Neural progenitor cell (in vitro differentiated cells): ENCODE measurements at regions not wholly inside any gene's neighbourhood (a gene's known extent, or its start where the extent isn't known, plus 50 kb on each side); places are given as distances from the start of the nearest gene placed in this dataset.

Experiments used
- CTCF ChIP-seq: fragments of 200-600 bp; sonication (generic); IDR thresholded peaks from 2 replicates; pipeline ENCODE4 v1.5.1; 2017; ENCODE audit warnings: antibody characterized with exemption, mild to moderate bottlenecking
- EZH2phosphoT487 ChIP-seq: fragments of 200-600 bp; sonication (generic); IDR thresholded peaks from 2 replicates; pipeline ENCODE4 v1.6.1; 2017; ENCODE audit warnings: antibody characterized with exemption

DNA sequence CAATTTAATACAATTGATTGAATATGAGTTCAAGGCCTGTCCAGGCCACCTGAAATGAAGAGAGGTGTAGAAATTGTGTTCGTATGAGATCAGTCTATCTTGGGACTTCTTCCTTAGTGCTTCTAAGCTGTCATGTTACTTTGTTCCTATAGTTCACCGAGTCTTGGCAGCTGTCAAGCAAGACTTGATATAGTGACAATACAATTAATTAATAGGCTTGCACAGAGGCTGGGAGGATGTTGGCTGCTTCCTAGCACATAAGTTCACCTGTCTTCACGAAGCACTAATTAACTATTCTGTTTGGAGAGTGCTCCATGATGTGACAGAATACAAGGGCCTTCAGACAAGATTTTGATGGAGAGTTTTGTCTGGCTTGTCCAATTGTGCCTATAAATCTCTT, 103.7 kb upstream of the CD96 start:
- TF ChIP-seq CTCF (no peak), EZH2phosphoT487 (no peak)
